Progenitor cell of endocrine pancreas (in vitro differentiated cells): ENCODE measurements at regions not wholly inside any gene's neighbourhood (a gene's known extent, or its start where the extent isn't known, plus 50 kb on each side); places are given as distances from the start of the nearest gene placed in this dataset.
"Not testable (repeated sequence)": the region's sequence is repeated elsewhere in the genome, so short reads cannot be mapped to it uniquely, and the experiment has no call there.

Experiments used
- DNase-seq: peaks from one replicate; pipeline ENCODE4 v3.0.0; 2021; ENCODE audit warnings: low spot score; ENCODE audit not compliant: unreplicated experiment
- H3K27ac Mint-ChIP-seq: 2 replicates; pipeline ENCODE4 v1.8.0; 2021; ENCODE audit warnings: mild to moderate bottlenecking, moderate library complexity, mixed read lengths
- H3K27me3 Mint-ChIP-seq: 2 replicates; pipeline ENCODE4 v1.8.0; 2021; ENCODE audit warnings: mixed read lengths
- H3K36me3 Mint-ChIP-seq: 2 replicates; pipeline ENCODE4 v1.8.0; 2022; ENCODE audit warnings: mixed read lengths; ENCODE audit not compliant: insufficient read depth
- H3K4me1 Mint-ChIP-seq: 2 replicates; pipeline ENCODE4 v1.8.0; 2021; ENCODE audit warnings: low read depth, mixed read lengths
- H3K4me3 Mint-ChIP-seq: 2 replicates; pipeline ENCODE4 v1.8.0; 2021; ENCODE audit warnings: low read depth, mild to moderate bottlenecking, moderate library complexity, mixed read lengths
- H3K9me3 Mint-ChIP-seq: 2 replicates; pipeline ENCODE4 v1.8.0; 2021; ENCODE audit warnings: low read depth, mixed read lengths
- CTCF ChIP-seq: fragments of 200-600 bp; sonication (generic); IDR thresholded peaks from one replicate; pipeline ENCODE4 v1.5.0; 2021; ENCODE audit warnings: antibody characterized with exemption, mild to moderate bottlenecking; ENCODE audit not compliant: unreplicated experiment

- Mint-ChIP-seq H3K9me3 (no peaks in the 10 kb centered on the region), H3K36me3 (no peaks in the 10 kb centered on the region), H3K4me3 (no peak overlapping the region), H3K27me3 (no peaks in the 10 kb centered on the region), H3K4me1 (no peaks in the 10 kb centered on the region), H3K27ac (no peak overlapping the region)
- TF ChIP-seq CTCF = no peak
- DNase-seq = no peak
These were observed 119.1 kb upstream of the AHI1 start for GRCh38 chr6:135616655-135617054.

- no peak for DNase-seq
- no peaks in the 10 kb centered on the region for H3K9me3 Mint-ChIP-seq
- no peaks in the 10 kb centered on the region for H3K36me3 Mint-ChIP-seq
- TF ChIP-seq CTCF = no peak
- no peak overlapping the region for H3K27ac Mint-ChIP-seq
- no peaks in the 10 kb centered on the region for H3K27me3 Mint-ChIP-seq
- H3K4me1 Mint-ChIP-seq = no peaks in the 10 kb centered on the region
- H3K4me3 Mint-ChIP-seq = no peak overlapping the region
These were observed 119.7 kb upstream of the AHI1 start for GRCh38 chr6:135617222-135617621.

GRCh38 chr6:135622081-135622480 lies 124.5 kb upstream of the AHI1 start:
- no peaks in the 10 kb centered on the region for H3K27me3 Mint-ChIP-seq

GRCh38 chr6:135623979-135624378 lies 126.4 kb upstream of the AHI1 start:
- Mint-ChIP-seq H3K36me3 (no peaks in the 10 kb centered on the region), H3K4me1 (no peaks in the 10 kb centered on the region), H3K27me3 (no peaks in the 10 kb centered on the region), H3K9me3 (no peaks in the 10 kb centered on the region), H3K4me3 (no peak overlapping the region), H3K27ac (no peak overlapping the region)
- no peak for DNase-seq
- no peak for TF ChIP-seq CTCF

More at GRCh38 chr6:135622081-135622480, 124.5 kb upstream of the AHI1 start:
- Mint-ChIP-seq H3K4me1 (no peaks in the 10 kb centered on the region), H3K36me3 (no peaks in the 10 kb centered on the region), H3K27ac (no peak overlapping the region), H3K9me3 (no peaks in the 10 kb centered on the region), H3K4me3 (no peak overlapping the region)
- no peak for TF ChIP-seq CTCF
- no peak for DNase-seq

- Mint-ChIP-seq H3K27ac (no peak overlapping the region), H3K9me3 (no peaks in the 10 kb centered on the region), H3K27me3 (no peaks in the 10 kb centered on the region), H3K36me3 (no peaks in the 10 kb centered on the region), H3K4me1 (no peaks in the 10 kb centered on the region), H3K4me3 (no peak overlapping the region)
- DNase-seq = no peak
- no peak for TF ChIP-seq CTCF
These were observed 127.1 kb upstream of the AHI1 start for GRCh38 chr6:135624402-135625295.

- H3K36me3 Mint-ChIP-seq, H3K4me3 Mint-ChIP-seq, H3K9me3 Mint-ChIP-seq, H3K4me1 Mint-ChIP-seq, H3K27ac Mint-ChIP-seq, H3K27me3 Mint-ChIP-seq, DNase-seq: not testable (repeated sequence)
These were observed 128.5 kb upstream of the AHI1 start for GRCh38 chr6:135626001-135626400.
